Activated CD8-positive, alpha-beta memory T cell treated with anti-CD3 and anti-CD28 coated beads, Interleukin-2, amount 10 ng/mL, durations not matched to agents 7 days and 5 days (primary cell): ENCODE measurements at regions not wholly inside any gene's neighbourhood (a gene's known extent, or its start where the extent isn't known, plus 50 kb on each side); places are given as distances from the start of the nearest gene placed in this dataset.

Experiments used
- ATAC-seq: fragments of 150-1000 bp; cut with Tn5 transposase; one replicate; pipeline ENCODE4 v1.10.0; 2021; ENCODE audit warnings: moderate library complexity
- CTCF ChIA-PET: fragments of 350-600 bp; sonication (Branson Sonifier 250); formaldehyde crosslinking; loops from one replicate; lab custom pipeline; 2021; ENCODE audit warnings: antibody characterized with exemption; lab: Charles Lee
- DNase-seq: peaks from one replicate; pipeline ENCODE4 v3.0.0-alpha.2; 2020
- H3K27ac Mint-ChIP-seq: one replicate; pipeline ENCODE4 v1.8.0; 2021; ENCODE audit warnings: mild to moderate bottlenecking, mixed read lengths
- H3K27me3 Mint-ChIP-seq: one replicate; pipeline ENCODE4 v1.8.0; 2021; ENCODE audit warnings: mixed read lengths
- H3K36me3 Mint-ChIP-seq: one replicate; pipeline ENCODE4 v1.8.0; 2021; ENCODE audit warnings: mild to moderate bottlenecking, mixed read lengths
- H3K4me1 Mint-ChIP-seq: one replicate; pipeline ENCODE4 v1.8.0; 2021; ENCODE audit warnings: mixed read lengths
- H3K4me3 Mint-ChIP-seq: one replicate; pipeline ENCODE4 v1.8.0; 2021; ENCODE audit warnings: mild to moderate bottlenecking, moderate library complexity, mixed read lengths
- H3K9me3 Mint-ChIP-seq: one replicate; pipeline ENCODE4 v1.8.0; 2022; ENCODE audit warnings: low read depth, mixed read lengths

DNA sequence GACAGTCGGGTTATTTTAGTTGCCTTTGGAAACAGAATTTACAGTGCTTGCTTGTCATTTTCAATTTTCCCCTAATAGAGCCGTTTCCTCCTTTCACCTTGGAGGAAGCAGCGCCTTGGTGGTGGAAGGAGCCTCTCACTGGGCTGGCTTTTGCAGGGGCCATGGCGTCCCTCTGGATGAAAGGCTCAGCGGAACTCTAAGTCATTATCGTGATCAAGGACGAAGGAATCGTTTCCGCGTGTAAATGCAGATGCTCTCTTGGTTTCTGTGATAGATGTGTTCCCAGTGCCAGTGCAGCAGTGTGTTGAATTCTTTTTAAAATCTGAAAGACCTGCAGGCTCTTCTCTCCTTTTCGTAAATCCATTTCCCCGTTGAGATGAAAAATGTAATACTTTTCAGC lies 126.2 kb upstream of the LMO4 start:
- no peak for ATAC-seq
- H3K4me3 Mint-ChIP-seq: no peak overlapping the region

DNA sequence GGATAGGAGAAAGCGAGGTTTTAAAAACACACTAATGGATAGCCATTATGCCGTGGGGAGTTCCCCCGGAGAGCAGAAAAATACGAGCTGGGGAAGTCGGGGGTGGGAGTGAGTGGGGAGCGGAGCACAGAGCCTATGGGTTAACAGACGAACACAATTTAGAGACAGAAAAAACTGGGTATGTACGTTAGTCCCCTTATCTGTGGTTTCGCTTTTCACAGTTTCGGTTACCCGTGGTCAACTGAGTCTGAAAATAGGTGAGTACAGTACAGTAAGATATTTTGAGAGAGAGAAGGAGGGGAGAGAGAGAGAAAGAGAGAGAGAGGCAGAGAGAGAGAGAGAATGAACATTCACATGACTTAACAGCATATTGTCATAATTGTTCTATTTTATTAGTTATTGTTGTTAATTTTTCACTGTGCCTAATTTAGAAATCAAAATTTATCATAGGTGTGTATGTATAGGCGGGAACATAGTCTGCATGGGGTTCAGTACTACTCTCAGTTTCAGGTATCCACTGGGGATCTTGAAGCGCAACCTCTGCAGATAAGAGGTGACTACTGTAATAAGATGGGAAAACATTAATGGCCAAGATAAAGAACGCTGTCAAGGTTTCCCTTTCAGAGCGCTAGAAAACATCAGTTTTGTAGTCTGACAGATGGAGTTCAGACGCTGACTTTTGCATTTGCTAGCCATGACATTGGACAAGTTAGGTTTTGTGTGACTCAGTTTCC lies 125.6 kb upstream of the LMO4 start:
- no peak overlapping the region for H3K4me3 Mint-ChIP-seq
- CTCF ChIA-PET: no interaction called here

More for the DNA sequence above, 126.2 kb upstream of the LMO4 start:
- Mint-ChIP-seq H3K9me3 (no peaks in the 10 kb centered on the region), H3K4me1 (peaks cover 8% of the 10 kb centered on the region), H3K27ac (no peak overlapping the region), H3K27me3 (peaks cover 48% of the 10 kb centered on the region), H3K36me3 (no peaks in the 10 kb centered on the region)
- DNase-seq: no peak
- CTCF ChIA-PET: no interaction called here

DNA sequence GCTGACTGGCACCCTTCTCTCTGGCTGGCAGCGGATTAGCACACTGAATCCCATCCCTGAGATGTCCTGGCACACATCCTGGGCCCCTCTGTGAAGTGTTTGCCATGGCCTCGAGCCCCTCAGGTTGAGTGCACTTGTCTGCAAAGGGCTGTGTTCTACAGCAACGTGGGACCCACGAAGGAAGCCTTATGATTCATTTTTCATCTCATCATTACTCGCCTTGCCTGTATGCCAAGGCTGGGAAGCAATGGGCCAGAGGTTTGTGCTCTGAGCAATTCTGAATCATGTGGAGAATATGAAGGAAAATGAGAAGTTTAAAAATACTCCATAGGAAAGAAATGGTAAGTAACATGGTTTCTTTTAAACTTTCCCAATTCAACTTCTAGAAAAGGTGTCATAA lies 124.8 kb upstream of the LMO4 start:
- Mint-ChIP-seq H3K36me3 (no peaks in the 10 kb centered on the region), H3K27ac (no peak overlapping the region), H3K4me3 (no peak overlapping the region), H3K4me1 (peaks cover 8% of the 10 kb centered on the region), H3K9me3 (no peaks in the 10 kb centered on the region), H3K27me3 (peaks cover 49% of the 10 kb centered on the region)
- DNase-seq (no peak), ATAC-seq (no peak)
- CTCF ChIA-PET: no interaction called here

More for the DNA sequence above, 125.6 kb upstream of the LMO4 start:
- no peaks in the 10 kb centered on the region for H3K9me3 Mint-ChIP-seq
- DNase-seq (no peak), ATAC-seq (no peak)
- H3K36me3 Mint-ChIP-seq: no peaks in the 10 kb centered on the region
- H3K27me3 Mint-ChIP-seq: peaks cover 47% of the 10 kb centered on the region
- peaks cover 8% of the 10 kb centered on the region for H3K4me1 Mint-ChIP-seq
- H3K27ac Mint-ChIP-seq: no peak overlapping the region

DNA sequence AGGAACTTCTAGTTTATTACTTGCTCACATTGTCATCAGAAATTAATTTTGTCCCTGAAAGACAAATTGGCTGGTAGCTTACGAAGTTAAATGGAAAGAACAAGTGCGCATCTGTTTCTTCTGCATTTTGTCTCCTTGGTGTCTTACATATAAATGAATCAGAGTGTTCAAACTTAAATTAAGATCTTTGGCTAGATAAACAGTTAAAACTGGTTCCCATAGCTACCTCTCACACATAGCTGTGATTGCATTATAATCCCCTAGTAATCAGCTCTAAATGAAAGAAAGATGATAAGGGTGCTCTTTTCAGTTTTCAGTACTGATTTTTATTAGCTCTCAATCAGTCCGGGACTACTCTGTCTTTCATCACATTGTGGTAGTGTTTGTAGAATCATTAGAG lies 124.2 kb upstream of the LMO4 start:
- ATAC-seq (no peak), DNase-seq (no peak)
- peaks cover 8% of the 10 kb centered on the region for H3K4me1 Mint-ChIP-seq
- peaks cover 50% of the 10 kb centered on the region for H3K27me3 Mint-ChIP-seq
- CTCF ChIA-PET: no interaction called here
- H3K27ac Mint-ChIP-seq: no peak overlapping the region
- no peak overlapping the region for H3K4me3 Mint-ChIP-seq
- H3K9me3 Mint-ChIP-seq: no peaks in the 10 kb centered on the region
- no peaks in the 10 kb centered on the region for H3K36me3 Mint-ChIP-seq

DNA sequence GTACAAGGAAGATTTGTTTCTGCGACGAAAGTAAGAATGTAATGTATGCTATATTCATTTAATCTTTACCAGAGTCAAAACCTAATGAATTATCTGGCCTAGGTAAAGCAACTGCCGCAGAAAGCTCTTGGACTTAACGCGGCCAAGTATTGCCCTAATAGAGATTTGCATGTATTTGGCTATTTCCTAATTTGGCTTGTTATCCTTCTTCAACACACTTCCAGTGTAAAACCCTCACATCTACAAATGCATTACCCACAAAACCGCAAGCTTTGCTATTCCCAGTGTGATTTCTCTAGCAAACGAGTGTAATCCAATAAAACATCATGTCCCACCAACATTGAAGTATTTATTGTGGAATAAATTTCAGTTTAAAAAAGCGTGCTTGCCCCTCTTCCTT lies 123.8 kb upstream of the LMO4 start:
- no peak for DNase-seq
- CTCF ChIA-PET: no interaction called here
- Mint-ChIP-seq H3K27me3 (peaks cover 54% of the 10 kb centered on the region), H3K9me3 (no peaks in the 10 kb centered on the region), H3K36me3 (no peaks in the 10 kb centered on the region), H3K4me1 (peaks cover 8% of the 10 kb centered on the region), H3K27ac (no peak overlapping the region), H3K4me3 (no peak overlapping the region)
- ATAC-seq: no peak

DNA sequence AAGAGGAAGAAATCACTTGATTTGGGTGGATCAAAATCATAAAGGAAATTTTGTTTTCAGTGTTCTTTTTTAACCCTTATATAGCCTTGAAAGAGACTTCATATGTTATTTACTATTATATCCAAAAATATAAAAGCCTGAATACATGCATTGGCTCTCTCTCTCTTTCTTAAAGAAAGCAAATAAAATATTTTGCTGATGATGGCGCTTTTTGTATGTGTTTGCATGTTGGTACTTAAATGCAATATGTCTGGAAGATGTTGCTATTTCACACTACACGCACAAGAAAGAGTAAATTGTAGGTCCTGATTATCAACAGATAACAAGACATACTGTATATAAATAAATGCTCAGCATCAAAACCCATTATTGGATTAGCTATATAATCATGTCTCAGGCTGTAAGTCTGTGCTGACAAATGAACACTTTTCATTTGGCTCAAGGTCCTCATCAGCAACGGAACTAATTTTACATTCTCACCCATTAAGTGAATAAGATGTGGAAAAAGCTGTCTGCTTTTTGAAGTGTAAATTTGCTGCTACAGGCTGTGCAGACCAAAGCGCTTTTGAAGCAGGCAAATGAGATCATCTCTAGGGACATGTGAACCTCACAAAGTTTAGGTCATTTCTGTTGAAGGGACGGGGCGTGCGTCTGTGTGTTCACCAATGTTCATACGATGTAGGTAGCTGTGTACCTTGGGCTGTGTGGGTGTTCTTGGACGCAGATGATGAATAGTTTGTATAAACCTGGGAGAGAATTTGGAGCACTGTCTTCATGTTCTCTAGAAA lies 122.4 kb upstream of the LMO4 start:
- CTCF ChIA-PET: no interaction called here
- DNase-seq: no peak
- Mint-ChIP-seq H3K4me3 (no peak overlapping the region), H3K27ac (no peak overlapping the region), H3K27me3 (peaks cover 51% of the 10 kb centered on the region), H3K4me1 (peaks cover 8% of the 10 kb centered on the region), H3K9me3 (no peaks in the 10 kb centered on the region), H3K36me3 (no peaks in the 10 kb centered on the region)
- ATAC-seq: no peak

DNA sequence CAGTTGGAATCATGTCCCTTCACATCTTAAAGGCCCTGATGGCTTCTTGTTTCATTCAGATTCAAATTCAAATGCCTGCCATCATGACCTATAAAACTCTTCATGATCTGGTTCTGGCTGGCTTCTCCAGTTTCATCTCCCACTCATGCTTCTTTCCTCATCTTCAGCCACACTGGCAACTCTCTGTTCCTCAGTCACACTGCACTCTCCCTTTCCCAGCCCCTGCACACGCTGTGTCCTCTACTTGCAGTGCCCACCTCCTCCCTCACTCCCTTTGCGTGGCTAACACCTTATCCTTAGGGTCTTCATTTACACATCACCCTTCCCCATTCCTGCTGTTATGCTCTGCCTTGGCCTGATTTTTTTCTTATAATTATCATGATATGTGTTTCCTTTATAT lies 120.6 kb upstream of the LMO4 start:
- CTCF ChIA-PET: no interaction called here
- Mint-ChIP-seq H3K27me3 (peaks cover 38% of the 10 kb centered on the region), H3K36me3 (no peaks in the 10 kb centered on the region), H3K4me1 (no peaks in the 10 kb centered on the region), H3K9me3 (no peaks in the 10 kb centered on the region), H3K27ac (no peak overlapping the region), H3K4me3 (no peak overlapping the region)
- DNase-seq (no peak), ATAC-seq (no peak)

DNA sequence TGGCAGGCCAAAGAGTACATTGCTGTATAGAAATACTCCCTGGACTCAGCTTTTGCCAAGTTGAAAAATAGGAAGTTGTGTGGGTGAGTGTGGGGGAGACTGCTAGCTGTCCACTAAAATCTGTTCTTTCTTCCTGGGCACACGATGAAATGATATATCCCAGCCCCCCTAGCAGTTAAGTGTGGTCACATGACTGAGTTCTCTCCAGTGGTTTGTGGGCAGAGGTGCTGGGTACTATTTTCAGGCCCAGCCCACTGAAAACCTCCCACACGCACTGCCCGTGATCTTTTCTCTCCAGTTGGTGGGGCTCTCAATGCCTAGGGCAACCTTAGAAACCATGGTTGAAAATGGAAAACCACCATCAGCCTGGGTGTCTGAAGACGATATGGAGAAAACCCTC lies 119.7 kb upstream of the LMO4 start:
- peaks cover 38% of the 10 kb centered on the region for H3K27me3 Mint-ChIP-seq
- DNase-seq (no peak), ATAC-seq (no peak)
- H3K4me1 Mint-ChIP-seq: no peaks in the 10 kb centered on the region
- H3K4me3 Mint-ChIP-seq: no peak overlapping the region
- no peaks in the 10 kb centered on the region for H3K9me3 Mint-ChIP-seq
- no peaks in the 10 kb centered on the region for H3K36me3 Mint-ChIP-seq
- no peak overlapping the region for H3K27ac Mint-ChIP-seq
- CTCF ChIA-PET: no interaction called here

DNA sequence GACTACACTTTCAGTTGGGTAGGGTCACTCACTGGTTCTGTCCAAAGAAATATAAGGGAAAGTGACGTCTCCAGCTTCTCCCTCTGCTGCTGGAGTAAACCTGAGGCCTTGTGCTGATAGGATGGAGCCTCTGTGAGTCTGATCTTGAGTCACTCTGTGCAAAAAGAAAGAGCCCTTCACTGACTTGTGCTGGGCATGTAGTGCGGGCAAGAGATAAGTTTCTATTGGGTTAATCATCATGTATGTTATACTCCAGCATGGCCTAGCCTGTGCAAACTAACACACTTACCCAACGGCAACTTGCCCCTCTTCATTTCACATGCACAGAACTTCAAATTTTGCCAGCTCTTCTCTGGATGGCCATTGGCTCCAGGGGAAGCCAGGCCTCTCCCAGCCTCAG lies 118.5 kb upstream of the LMO4 start:
- ATAC-seq (no peak), DNase-seq (no peak)
- Mint-ChIP-seq H3K36me3 (no peaks in the 10 kb centered on the region), H3K9me3 (no peaks in the 10 kb centered on the region), H3K4me1 (no peaks in the 10 kb centered on the region), H3K27ac (no peak overlapping the region), H3K27me3 (peaks cover 26% of the 10 kb centered on the region), H3K4me3 (no peak overlapping the region)
- CTCF ChIA-PET: no interaction called here

DNA sequence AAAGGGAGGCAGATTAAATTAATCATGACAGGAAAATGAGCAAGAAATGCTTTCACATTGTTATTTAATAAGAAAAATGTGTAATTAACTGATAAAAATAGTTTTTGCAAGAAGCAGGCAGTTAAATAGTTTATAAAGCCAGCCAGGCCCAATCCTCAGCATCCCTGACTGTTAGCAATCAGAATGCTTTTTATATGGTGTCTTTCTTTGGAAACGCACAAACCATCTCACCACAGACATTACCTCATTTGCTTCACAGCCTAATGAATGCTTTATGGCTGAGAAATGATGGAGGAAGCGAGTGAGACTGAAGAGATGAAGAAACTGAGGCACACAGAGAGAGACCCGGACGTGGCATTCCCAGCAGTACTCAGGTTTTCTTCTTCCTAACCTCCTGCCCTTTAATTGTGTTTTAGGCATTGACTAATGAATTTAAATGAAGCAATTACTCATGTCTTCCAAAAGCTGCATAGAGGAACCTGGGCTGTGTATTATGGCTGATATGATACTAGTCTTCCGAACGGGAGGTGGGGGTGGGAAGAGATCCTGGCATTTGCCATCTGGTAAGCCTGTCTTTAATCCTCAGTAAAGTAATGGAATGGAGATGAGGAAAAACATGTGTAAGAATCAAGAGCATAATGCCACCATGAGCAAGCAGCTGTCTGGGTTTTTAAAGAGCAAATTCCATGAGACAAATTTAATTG lies 116.1 kb upstream of the LMO4 start:
- H3K27me3 Mint-ChIP-seq: peaks cover 17% of the 10 kb centered on the region
- H3K36me3 Mint-ChIP-seq: no peaks in the 10 kb centered on the region
- no peaks in the 10 kb centered on the region for H3K4me1 Mint-ChIP-seq
- CTCF ChIA-PET: no interaction called here
- H3K27ac Mint-ChIP-seq: no peak overlapping the region
- no peak overlapping the region for H3K4me3 Mint-ChIP-seq
- DNase-seq (no peak), ATAC-seq (no peak)
- H3K9me3 Mint-ChIP-seq: peaks cover 6% of the 10 kb centered on the region

DNA sequence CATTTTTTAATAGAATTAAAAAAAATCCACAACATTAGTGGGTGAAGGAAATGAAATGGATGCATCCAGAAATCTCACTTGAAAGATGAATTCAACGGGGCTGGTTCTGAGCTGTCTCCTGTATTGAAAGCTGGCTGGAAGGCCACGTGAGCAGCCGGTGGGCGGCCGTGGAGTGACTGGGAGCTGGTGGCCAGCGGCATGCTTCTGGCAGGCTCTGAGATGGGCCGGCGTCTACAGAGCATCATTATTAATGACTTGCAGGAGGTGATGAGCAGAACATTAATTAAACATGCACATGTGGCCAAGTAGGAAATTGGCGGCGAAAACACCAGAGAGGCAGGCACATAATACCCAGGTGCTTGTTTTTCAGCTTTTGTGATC lies 115.6 kb upstream of the LMO4 start:
- CTCF ChIA-PET: no interaction called here
- H3K4me1 Mint-ChIP-seq: no peaks in the 10 kb centered on the region
- no peak overlapping the region for H3K4me3 Mint-ChIP-seq
- ATAC-seq: no peak
- DNase-seq: no peak
- H3K27me3 Mint-ChIP-seq: peaks cover 16% of the 10 kb centered on the region
- peaks cover 6% of the 10 kb centered on the region for H3K9me3 Mint-ChIP-seq
- H3K36me3 Mint-ChIP-seq: no peaks in the 10 kb centered on the region
- no peak overlapping the region for H3K27ac Mint-ChIP-seq

DNA sequence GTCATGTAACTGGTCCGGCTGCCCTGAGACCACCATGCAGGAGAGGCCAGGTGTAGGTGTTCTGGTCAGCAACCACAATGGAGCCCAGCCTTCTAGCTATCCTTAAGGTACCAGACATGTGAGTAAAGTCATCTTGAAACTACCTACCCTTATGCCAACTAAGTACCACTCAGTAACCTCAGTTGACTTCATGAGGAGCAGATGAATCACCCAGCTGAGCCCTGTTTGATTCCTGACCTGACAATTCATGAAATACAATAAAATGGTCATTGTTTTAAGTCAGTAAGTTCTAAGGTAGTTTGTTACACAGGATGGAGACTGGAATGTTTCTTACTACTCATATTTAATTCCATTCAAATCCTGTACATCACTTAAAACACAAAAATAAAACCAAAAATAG lies 113.1 kb upstream of the LMO4 start:
- CTCF ChIA-PET: no interaction called here
- peaks cover 6% of the 10 kb centered on the region for H3K27me3 Mint-ChIP-seq
- no peak overlapping the region for H3K4me3 Mint-ChIP-seq
- H3K36me3 Mint-ChIP-seq: no peaks in the 10 kb centered on the region
- H3K27ac Mint-ChIP-seq: no peak overlapping the region
- ATAC-seq: no peak
- peaks cover 14% of the 10 kb centered on the region for H3K4me1 Mint-ChIP-seq
- H3K9me3 Mint-ChIP-seq: peaks cover 6% of the 10 kb centered on the region
- no peak for DNase-seq

DNA sequence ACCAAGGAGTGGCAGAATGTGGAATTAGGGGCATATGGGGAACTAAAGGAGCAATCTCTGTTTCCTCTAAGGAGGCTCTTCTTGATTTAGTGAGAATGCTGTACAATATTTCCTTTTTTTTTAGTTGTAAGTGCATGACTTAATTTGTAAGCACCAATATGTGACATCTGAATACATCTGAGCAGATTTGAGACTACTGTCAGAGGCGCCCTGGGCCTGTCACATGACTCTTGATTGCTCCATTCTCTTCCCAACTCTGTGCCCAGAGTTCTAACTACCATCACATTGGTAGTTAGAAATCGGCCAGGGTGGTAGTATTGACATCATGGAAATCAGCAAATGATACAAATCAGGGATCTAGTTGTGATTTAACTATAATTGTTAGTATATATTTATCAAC lies 110.1 kb upstream of the LMO4 start:
- Mint-ChIP-seq H3K9me3 (peaks cover 6% of the 10 kb centered on the region), H3K27me3 (peaks cover under 1% of the 10 kb centered on the region), H3K4me1 (peaks cover 17% of the 10 kb centered on the region), H3K4me3 (no peak overlapping the region), H3K27ac (no peak overlapping the region), H3K36me3 (no peaks in the 10 kb centered on the region)
- CTCF ChIA-PET: no interaction called here
- DNase-seq (no peak), ATAC-seq (no peak)

DNA sequence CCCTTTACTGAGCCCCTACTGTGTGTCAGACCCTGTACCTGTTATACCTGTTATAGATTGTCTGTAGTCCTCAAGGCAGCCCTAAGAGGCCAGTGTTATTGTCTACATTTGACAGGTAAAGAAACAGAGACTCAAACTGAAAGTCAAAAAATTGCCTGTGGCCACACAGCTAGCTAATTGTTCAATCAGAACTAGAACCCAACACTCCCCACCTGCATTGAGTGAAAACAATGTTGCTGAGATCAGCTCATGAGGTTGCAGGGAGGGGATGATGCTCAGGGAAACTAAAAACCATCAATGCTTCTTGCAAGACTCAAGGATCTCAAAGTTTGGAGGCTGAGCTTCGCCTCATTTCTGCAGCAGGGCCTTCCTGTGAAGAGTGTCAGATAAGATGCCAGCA lies 109.5 kb upstream of the LMO4 start:
- H3K27me3 Mint-ChIP-seq: no peaks in the 10 kb centered on the region
- CTCF ChIA-PET: no interaction called here
- no peak overlapping the region for H3K27ac Mint-ChIP-seq
- H3K9me3 Mint-ChIP-seq: peaks cover 6% of the 10 kb centered on the region
- H3K4me1 Mint-ChIP-seq: peaks cover 17% of the 10 kb centered on the region
- ATAC-seq: no peak
- no peak for DNase-seq
- no peak overlapping the region for H3K4me3 Mint-ChIP-seq
- H3K36me3 Mint-ChIP-seq: no peaks in the 10 kb centered on the region
